IMR-90 (cell line): ENCODE measurements at regions not wholly inside any gene's neighbourhood (a gene's known extent, or its start where the extent isn't known, plus 50 kb on each side); places are given as distances from the start of the nearest gene placed in this dataset.

Experiments used
- ATAC-seq: fragments of 200-7000 bp; cut with Tn5 transposase; 2 replicates; pipeline ENCODE4 v1.9.1; 2020; ENCODE audit warnings: low read depth, mild to moderate bottlenecking, moderate library complexity
- BruUV-seq: library from RNA; stranded (reverse); fragments of 400-500 nt; replicated peaks from 2 replicates; lab custom pipeline; 2021; lab: Mats Ljungman, UMichigan
- CTCF ChIA-PET: fragments of 300-600 bp; formaldehyde crosslinking; extraction: SDS; loops from one replicate; lab custom pipeline; 2021; ENCODE audit warnings: antibody characterized with exemption; lab: Yijun Ruan, JAX
- POLR2A ChIA-PET: fragments of 300-600 bp; sonication (Branson Sonifier 250); formaldehyde crosslinking; loops from one replicate; lab custom pipeline; 2022; ENCODE audit warnings: antibody characterized with exemption; ENCODE audit not compliant: unreplicated experiment; lab: Charles Lee
- DNase-seq: peaks from one replicate; pipeline ENCODE4 v3.0.0; 2013
- H2AFZ ChIP-seq: replicated peaks from 2 replicates; pipeline ENCODE3; 2013; ENCODE audit warnings: low read length, mild to moderate bottlenecking; ENCODE audit not compliant: poor library complexity
- H2AK5ac ChIP-seq: 2 replicates; pipeline ENCODE4 v1.6.1; 2013; ENCODE audit warnings: low read depth, low read length, inconsistent platforms
- H2AK9ac ChIP-seq: replicated peaks from 2 replicates; pipeline ENCODE3; 2013; ENCODE audit warnings: mild to moderate bottlenecking, low read depth, low read length, moderate library complexity; ENCODE audit not compliant: poor library complexity
- H2BK120ac ChIP-seq: 2 replicates; pipeline ENCODE4 v1.6.1; 2013; ENCODE audit warnings: low read depth, low read length, inconsistent platforms
- H2BK15ac ChIP-seq: 3 replicates; pipeline ENCODE4 v1.6.1; 2013; ENCODE audit warnings: low read depth, low read length, inconsistent platforms
- H2BK20ac ChIP-seq: 2 replicates; pipeline ENCODE4 v1.6.1; 2013; ENCODE audit warnings: low read depth, mild to moderate bottlenecking, inconsistent platforms, low read length, moderate library complexity
- H2BK5ac ChIP-seq: 2 replicates; pipeline ENCODE4 v1.6.1; 2013; ENCODE audit warnings: mild to moderate bottlenecking, low read depth, low read length, inconsistent platforms; ENCODE audit not compliant: poor library complexity, severe bottlenecking
- H3K14ac ChIP-seq: replicated peaks from 2 replicates; pipeline ENCODE4 v1.6.1; 2013; ENCODE audit warnings: low read depth, low read length, inconsistent platforms
- H3K18ac ChIP-seq: 2 replicates; pipeline ENCODE4 v1.6.1; 2013; ENCODE audit warnings: low read depth, low read length, control low read depth
- H3K23ac ChIP-seq: 2 replicates; pipeline ENCODE4 v1.6.1; 2013; ENCODE audit warnings: low read depth, low read length, inconsistent platforms
- H3K27ac ChIP-seq: 2 replicates; pipeline ENCODE4 v1.5.1; 2013; ENCODE audit warnings: mild to moderate bottlenecking, control low read depth, low read length; ENCODE audit not compliant: insufficient read depth
- H3K27me3 ChIP-seq: 2 replicates; pipeline ENCODE4 v1.6.1; 2013; ENCODE audit warnings: low read length; ENCODE audit not compliant: control insufficient read depth, insufficient read depth
- H3K36me3 ChIP-seq: 2 replicates; pipeline ENCODE4 v1.6.1; 2013; ENCODE audit warnings: low read length, mixed read lengths; ENCODE audit not compliant: control insufficient read depth, insufficient read depth
- H3K4ac ChIP-seq: 2 replicates; pipeline ENCODE4 v1.6.1; 2013; ENCODE audit warnings: low read depth, low read length, inconsistent platforms
- H3K4me1 ChIP-seq: 2 replicates; pipeline ENCODE4 v1.6.1; 2013; ENCODE audit warnings: low read length, mixed read lengths; ENCODE audit not compliant: control insufficient read depth, insufficient read depth
- H3K4me2 ChIP-seq: 2 replicates; pipeline ENCODE4 v1.6.1; 2013; ENCODE audit warnings: low read depth, mild to moderate bottlenecking, control low read depth, low read length, moderate library complexity
- H3K4me3 ChIP-seq: 2 replicates; pipeline ENCODE4 v1.5.1; 2013; ENCODE audit warnings: low read depth, mild to moderate bottlenecking, control low read depth, low read length, moderate library complexity; ENCODE audit not compliant: insufficient read depth
- H3K56ac ChIP-seq: 2 replicates; pipeline ENCODE4 v1.6.1; 2013; ENCODE audit warnings: low read length, inconsistent platforms; ENCODE audit not compliant: insufficient read depth; ENCODE audit errors: extremely low read depth
- H3K79me1 ChIP-seq, 2 experiments: 2 replicates each; pipeline ENCODE4 v1.6.1; 2013; ENCODE audit warnings: low read length in 2 of 2, inconsistent platforms in 1 of 2, low read depth in 1 of 2
- H3K9ac ChIP-seq: 2 replicates; pipeline ENCODE4 v1.6.1; 2013; ENCODE audit warnings: low read depth, low read length, control low read depth
- H3K9me1 ChIP-seq: 2 replicates; pipeline ENCODE4 v1.6.1; 2013; ENCODE audit warnings: low read length, inconsistent platforms; ENCODE audit not compliant: insufficient read depth
- H3K9me3 ChIP-seq: 2 replicates; pipeline ENCODE4 v1.6.1; 2013; ENCODE audit warnings: low read length; ENCODE audit not compliant: control insufficient read depth, insufficient read depth
- H4K20me1 ChIP-seq: 2 replicates; pipeline ENCODE4 v1.6.1; 2013; ENCODE audit warnings: low read length, inconsistent platforms; ENCODE audit not compliant: insufficient read depth
- H4K5ac ChIP-seq: 2 replicates; pipeline ENCODE4 v1.6.1; 2013; ENCODE audit warnings: mild to moderate bottlenecking, low read depth, low read length, control low read depth
- H4K8ac ChIP-seq, 2 experiments: 2 replicates each; pipeline ENCODE4 v1.6.1; 2013; ENCODE audit warnings: low read depth in 2 of 2, low read length in 2 of 2, control low read depth in 1 of 2, inconsistent platforms in 1 of 2
- H4K91ac ChIP-seq: 2 replicates; pipeline ENCODE4 v1.6.1; 2013; ENCODE audit warnings: low read depth, low read length, inconsistent platforms; ENCODE audit not compliant: insufficient read depth
- BHLHE40 ChIP-seq: fragments of 150-350 bp; IDR thresholded peaks from 2 replicates; pipeline ENCODE4 v1.6.1; 2016; ENCODE audit warnings: mild to moderate bottlenecking, low read depth, low read length
- CEBPB ChIP-seq: IDR thresholded peaks from 2 replicates; pipeline ENCODE4 v1.6.1; 2012; ENCODE audit warnings: low read depth, low read length, improper control_type of control experiment
- CHD1 ChIP-seq: IDR thresholded peaks from 2 replicates; pipeline ENCODE4 v1.6.1; 2012; ENCODE audit warnings: low read depth, low read length, improper control_type of control experiment
- CTCF ChIP-seq: conservative IDR thresholded peaks from 2 replicates; pipeline ENCODE4 v1.5.1; 2012; ENCODE audit warnings: mild to moderate bottlenecking, low read depth, low read length, improper control_type of control experiment
- ELK1 ChIP-seq: fragments of 150-350 bp; IDR thresholded peaks from 2 replicates; pipeline ENCODE4 v1.6.1; 2016; ENCODE audit warnings: low read depth, mild to moderate bottlenecking, low read length, moderate library complexity, borderline replicate concordance
- FOS ChIP-seq: fragments of 150-350 bp; IDR thresholded peaks from 2 replicates; pipeline ENCODE4 v1.6.1; 2016; ENCODE audit warnings: low read depth, low read length
- MAFK ChIP-seq: IDR thresholded peaks from 2 replicates; pipeline ENCODE4 v1.6.1; 2012; ENCODE audit warnings: low read depth, low read length, improper control_type of control experiment
- MAZ ChIP-seq: IDR thresholded peaks from 2 replicates; pipeline ENCODE4 v1.6.1; 2012; ENCODE audit warnings: low read depth, mild to moderate bottlenecking, low read length, improper control_type of control experiment, moderate library complexity, borderline replicate concordance
- MXI1 ChIP-seq: IDR thresholded peaks from 2 replicates; pipeline ENCODE4 v1.6.1; 2012; ENCODE audit warnings: low read depth, mild to moderate bottlenecking, low read length, moderate library complexity, borderline replicate concordance
- NFE2L2 ChIP-seq: fragments of 150-350 bp; IDR thresholded peaks from 2 replicates; pipeline ENCODE4 v1.6.1; 2016; ENCODE audit warnings: low read depth, mild to moderate bottlenecking, low read length
- POLR2A ChIP-seq: IDR thresholded peaks from 2 replicates; pipeline ENCODE4 v1.6.1; 2012; ENCODE audit warnings: mild to moderate bottlenecking, low read depth, low read length
- RAD21 ChIP-seq: IDR thresholded peaks from 2 replicates; pipeline ENCODE4 v1.6.1; 2012; ENCODE audit warnings: low read length, improper control_type of control experiment
- RCOR1 ChIP-seq: IDR thresholded peaks from 2 replicates; pipeline ENCODE4 v1.6.1; 2012; ENCODE audit warnings: mild to moderate bottlenecking, low read length, improper control_type of control experiment; ENCODE audit not compliant: insufficient replicate concordance
- RFX5 ChIP-seq: IDR thresholded peaks from 2 replicates; pipeline ENCODE4 v1.8.0; 2012; ENCODE audit warnings: low read depth, mild to moderate bottlenecking, low read length, moderate library complexity
- SMC3 ChIP-seq: fragments of 150-350 bp; IDR thresholded peaks from 2 replicates; pipeline ENCODE4 v1.6.1; 2016; ENCODE audit warnings: low read depth, mild to moderate bottlenecking, antibody characterized with exemption, low read length, moderate library complexity
- USF2 ChIP-seq: fragments of 150-350 bp; IDR thresholded peaks from 2 replicates; pipeline ENCODE4 v1.6.1; 2017; ENCODE audit warnings: mild to moderate bottlenecking, antibody characterized with exemption, low read length, low read depth
- WGBS, 2 experiments: methylation state at CpG; one replicate each; pipeline versions ENCODE4 v1.1.5 to v1.1.7; 2013; ENCODE audit warnings: missing lambda C conversion rate in 2 of 2; ENCODE audit not compliant: insufficient read length in 1 of 2; ENCODE audit errors: extremely low coverage in 2 of 2; 5-methylcytosine and 5-hydroxymethylcytosine counted together
- dilution Hi-C: fragments of 300-500 bp; cut with HindIII; formaldehyde crosslinking; loops from one replicate; pipeline ENCODE4 v1.14.3; 2018; ENCODE audit warnings: low sequenced_read_pairs; ENCODE audit not compliant: unreplicated experiment
- in situ Hi-C: fragments of 300-500 bp; cut with MboI; formaldehyde crosslinking; loops from 3 replicates; pipeline ENCODE4 v1.14.3; 2019; ENCODE audit warnings: low sequenced_read_pairs, inconsistent platforms, mixed read lengths
- intact Hi-C: fragments of 100-400 bp; cut with micrococcal nuclease; formaldehyde crosslinking; loops from 2 replicates; pipeline ENCODE4 v1.10.0; 2022

GRCh38 chr16:26930786-26931581 lies 135.7 kb upstream of the C16orf82 start:
- no peak for ATAC-seq
- Histone ChIP-seq H2BK120ac (no peak overlapping the region), H4K8ac (no peak overlapping the region), H3K23ac (no peak overlapping the region), H2AFZ (no peak overlapping the region), H3K9ac (no peak overlapping the region), H3K27me3 (no peaks in the 10 kb centered on the region), H3K36me3 (no peaks in the 10 kb centered on the region), H2AK9ac (no peak overlapping the region), H4K5ac (no peak overlapping the region), H3K79me1 (no peaks in the 10 kb centered on the region), H3K4me1 (no peaks in the 10 kb centered on the region), H2BK5ac (no peak overlapping the region), H3K14ac (no peak overlapping the region), H3K18ac (no peak overlapping the region), H4K91ac (no peak overlapping the region), H3K56ac (no peak overlapping the region), H2BK15ac (no peak overlapping the region), H3K9me1 (no peaks in the 10 kb centered on the region), H3K4me3 (no peak overlapping the region), H3K4ac (no peak overlapping the region), H4K20me1 (no peaks in the 10 kb centered on the region), H2AK5ac (no peak overlapping the region), H3K9me3 (no peaks in the 10 kb centered on the region), H2BK20ac (no peak overlapping the region), H3K27ac (no peak overlapping the region), H3K4me2 (no peak overlapping the region)
- in situ Hi-C loops, result no loop called here
- intact Hi-C loops, result no loop called here
- ChIA-PET POLR2A (no interaction called here), CTCF (interaction anchor here (0.5 to 0.6 kb wide), 3 partner anchors 215 to 674 kb away, joined by 3 read pairs; no protein-coding TSS in a partner anchor)
- no CpG with 5 or more reads among the region's 10 CpGs for WGBS, 2 experiments
- dilution Hi-C loops, result no loop called here
- no peak for DNase-seq
- TF ChIP-seq MXI1, result no peak
- TF ChIP-seq RFX5, result no peak
- TF ChIP-seq CHD1, result no peak
- no peak for TF ChIP-seq MAZ
- no peak for TF ChIP-seq USF2
- TF ChIP-seq BHLHE40, result no peak
- TF ChIP-seq FOS, result no peak
- TF ChIP-seq NFE2L2, result no peak
- TF ChIP-seq CTCF, result no peak
- no peak for TF ChIP-seq CEBPB
- TF ChIP-seq POLR2A, result no peak
- no peak for TF ChIP-seq RAD21
- TF ChIP-seq RCOR1, result no peak
- TF ChIP-seq SMC3, result no peak
- no peak for TF ChIP-seq ELK1
- TF ChIP-seq MAFK, result no peak
- BruUV-seq, result no TSS peak
